Glutamatergic neuron (in vitro differentiated cells): ENCODE measurements at regions not wholly inside any gene's neighbourhood (a gene's known extent, or its start where the extent isn't known, plus 50 kb on each side); places are given as distances from the start of the nearest gene placed in this dataset.

ENCODE experiments used
- DNase-seq: peaks from one replicate; pipeline ENCODE4 v3.0.0; 2022
- H3K27ac Mint-ChIP-seq: one replicate; pipeline ENCODE4 v1.8.0; 2020; ENCODE audit warnings: mild to moderate bottlenecking, mixed read lengths, inconsistent platforms; ENCODE audit not compliant: unreplicated experiment
- H3K27me3 Mint-ChIP-seq: one replicate; pipeline ENCODE4 v1.8.0; 2020; ENCODE audit warnings: mild to moderate bottlenecking, moderate library complexity, mixed read lengths, inconsistent platforms; ENCODE audit not compliant: unreplicated experiment
- H3K36me3 Mint-ChIP-seq: one replicate; pipeline ENCODE4 v1.8.0; 2020; ENCODE audit warnings: mild to moderate bottlenecking, mixed read lengths, inconsistent platforms; ENCODE audit not compliant: unreplicated experiment
- H3K4me1 Mint-ChIP-seq: one replicate; pipeline ENCODE4 v1.8.0; 2020; ENCODE audit warnings: mild to moderate bottlenecking, low read depth, mixed read lengths, inconsistent platforms; ENCODE audit not compliant: unreplicated experiment
- H3K4me3 Mint-ChIP-seq: one replicate; pipeline ENCODE4 v1.8.0; 2020; ENCODE audit warnings: mild to moderate bottlenecking, mixed read lengths, inconsistent platforms; ENCODE audit not compliant: unreplicated experiment
- H3K9me3 Mint-ChIP-seq: one replicate; pipeline ENCODE4 v1.8.0; 2020; ENCODE audit warnings: mild to moderate bottlenecking, moderate library complexity, mixed read lengths, inconsistent platforms; ENCODE audit not compliant: unreplicated experiment
- CTCF ChIP-seq: fragments of 200-600 bp; sonication (generic); IDR thresholded peaks from one replicate; pipeline ENCODE4 v1.5.0; 2021; ENCODE audit not compliant: partially characterized antibody, unreplicated experiment

- DNase-seq, result no peak
- H3K4me3 Mint-ChIP-seq, result no peak overlapping the region
- peaks cover 6% of the 10 kb centered on the region for H3K27me3 Mint-ChIP-seq
- H3K36me3 Mint-ChIP-seq, result peaks cover 10% of the 10 kb centered on the region
- no peak overlapping the region for H3K27ac Mint-ChIP-seq
- H3K9me3 Mint-ChIP-seq, result peaks cover 13% of the 10 kb centered on the region
- H3K4me1 Mint-ChIP-seq, result no peaks in the 10 kb centered on the region
- TF ChIP-seq CTCF, result no peak
These were observed 334.9 kb downstream of the BRD1 start for GRCh38 chr22:49492741-49493251.

- no peaks in the 10 kb centered on the region for H3K4me1 Mint-ChIP-seq
- no peak overlapping the region for H3K4me3 Mint-ChIP-seq
- peaks cover 10% of the 10 kb centered on the region for H3K36me3 Mint-ChIP-seq
- H3K27me3 Mint-ChIP-seq, result peaks cover 7% of the 10 kb centered on the region
- H3K9me3 Mint-ChIP-seq, result peaks cover 13% of the 10 kb centered on the region
- DNase-seq, result no peak
- no peak overlapping the region for H3K27ac Mint-ChIP-seq
- no peak for TF ChIP-seq CTCF
These were observed 335.4 kb downstream of the BRD1 start for GRCh38 chr22:49492308-49492707.

- Mint-ChIP-seq H3K27me3 (peaks cover 7% of the 10 kb centered on the region), H3K36me3 (peaks cover 10% of the 10 kb centered on the region), H3K27ac (no peak overlapping the region), H3K9me3 (peaks cover 13% of the 10 kb centered on the region), H3K4me3 (no peak overlapping the region), H3K4me1 (no peaks in the 10 kb centered on the region)
- DNase-seq, result no peak
- TF ChIP-seq CTCF, result no peak
These were observed 335.9 kb downstream of the BRD1 start for GRCh38 chr22:49491726-49492125.

GRCh38 chr22:49491221-49491635 is 336.4 kb downstream of the BRD1 start:
- Mint-ChIP-seq H3K27me3 (peaks cover 7% of the 10 kb centered on the region), H3K4me3 (no peak overlapping the region), H3K4me1 (no peaks in the 10 kb centered on the region), H3K9me3 (peaks cover 13% of the 10 kb centered on the region), H3K36me3 (peaks cover 10% of the 10 kb centered on the region), H3K27ac (no peak overlapping the region)
- no peak for DNase-seq
- TF ChIP-seq CTCF, result no peak

GRCh38 chr22:49490692-49491091 is 337.0 kb downstream of the BRD1 start:
- Mint-ChIP-seq H3K4me3 (no peak overlapping the region), H3K27ac (no peak overlapping the region), H3K27me3 (peaks cover 7% of the 10 kb centered on the region), H3K4me1 (no peaks in the 10 kb centered on the region), H3K9me3 (peaks cover 13% of the 10 kb centered on the region), H3K36me3 (peaks cover 10% of the 10 kb centered on the region)
- DNase-seq, result no peak
- no peak for TF ChIP-seq CTCF
